Lung (tissue), 11 donors: ENCODE measurements at regions not wholly inside any gene's neighbourhood (a gene's known extent, or its start where the extent isn't known, plus 50 kb on each side); places are given as distances from the start of the nearest gene placed in this dataset.

Source experiments
- ATAC-seq: fragments of 200-7000 bp; cut with Tn5 transposase; one replicate; pipeline ENCODE4 v1.9.1; 2020; ENCODE audit warnings: moderate number of reproducible peaks; ENCODE audit not compliant: insufficient read depth, low FRiP score
- DNase-seq, 3 donors: peaks; one replicate each; pipeline ENCODE4 v3.0.0-alpha.2; 2013 to 2017
- H3K27ac ChIP-seq, 2 donors: one replicate each; pipeline ENCODE4 v1.5.1; 2013; ENCODE audit warnings: mild to moderate bottlenecking in 2 of 2, moderate library complexity in 2 of 2, control low read depth in 1 of 2, inconsistent platforms in 1 of 2, low read depth in 1 of 2, low read length in 1 of 2
- H3K27me3 ChIP-seq, 3 donors: one replicate each; pipeline ENCODE4 v1.5.1; 2013; ENCODE audit warnings: low read length in 2 of 3; ENCODE audit not compliant: control insufficient read depth in 3 of 3, insufficient read depth in 3 of 3
- H3K36me3 ChIP-seq, 4 donors: one replicate each; pipeline ENCODE4 v1.5.1; 2013; ENCODE audit warnings: low read length in 4 of 4, mild to moderate bottlenecking in 1 of 4, moderate library complexity in 1 of 4; ENCODE audit not compliant: control insufficient read depth in 4 of 4, insufficient read depth in 4 of 4
- H3K4me1 ChIP-seq, 5 donors: one replicate each; pipeline ENCODE4 v1.5.1; 2013; ENCODE audit warnings: low read length in 5 of 5, mild to moderate bottlenecking in 2 of 5, moderate library complexity in 1 of 5; ENCODE audit not compliant: control insufficient read depth in 5 of 5, insufficient read depth in 5 of 5
- H3K4me3 ChIP-seq: one replicate; pipeline ENCODE4 v1.5.1; 2013; ENCODE audit warnings: mild to moderate bottlenecking, control low read depth, moderate library complexity
- H3K9ac ChIP-seq, 2 donors: one replicate each; pipeline ENCODE4 v1.5.1; 2013; ENCODE audit warnings: low read length in 2 of 2, control low read depth in 1 of 2; ENCODE audit not compliant: insufficient read depth in 1 of 2
- H3K9me3 ChIP-seq, 4 donors: one replicate each; pipeline ENCODE4 v1.5.1; 2013; ENCODE audit warnings: low read length in 3 of 4, mild to moderate bottlenecking in 1 of 4, moderate library complexity in 1 of 4; ENCODE audit not compliant: control insufficient read depth in 4 of 4, insufficient read depth in 3 of 4
- WGBS, 2 donors: extraction: QIAGEN DNeasy Blood & Tissue Kit; methylation state at CpG; one replicate each; pipeline ENCODE4 v1.1.7; 2013; 5-methylcytosine and 5-hydroxymethylcytosine counted together
- TF ChIP-seq, protein P1 (sequence below): IDR thresholded peaks from 2 replicates; pipeline ENCODE4 v1.5.1; 2012; ENCODE audit warnings: mild to moderate bottlenecking; ENCODE audit errors: control extremely low read depth, extremely low read depth
- donor health status: control.
- donor health status: control.
- donor health status: Bipolar disorder and iron deficiency.
- donor health status: healthy.
- donor health status: DM: yes; HTN: yes; CAD: no.

DNA sequence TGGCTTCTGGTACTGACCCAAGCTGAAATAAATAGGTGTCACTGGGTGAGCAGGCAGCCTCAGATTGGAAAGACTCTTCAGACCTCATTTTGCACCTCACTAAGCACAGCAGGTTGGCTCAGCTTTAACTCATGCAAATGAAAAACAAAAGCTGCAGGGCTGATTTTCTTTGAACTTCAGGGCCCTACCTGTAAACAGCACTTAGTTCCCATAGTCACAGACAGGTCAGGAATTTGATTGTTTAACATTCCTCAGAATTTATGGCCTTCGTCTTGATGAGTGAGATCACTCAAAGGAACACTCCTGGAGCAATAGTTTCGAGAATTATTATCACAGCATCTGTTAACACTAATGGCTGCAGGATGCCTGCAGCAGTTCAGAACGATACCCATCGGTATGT is 718.5 kb downstream of the EFNB2 start:
- ATAC-seq (no peak), DNase-seq (no peak)
- Histone ChIP-seq H3K4me1 (no peaks in the 10 kb centered on the region), H3K27me3 (no peaks in the 10 kb centered on the region), H3K27ac (no peak overlapping the region), H3K9ac (no peak overlapping the region), H3K36me3 (no peaks in the 10 kb centered on the region), H3K4me3 (no peak overlapping the region), H3K9me3 (peaks cover 0 to 2% (median 0%) of the 10 kb centered on the region in 4 donors)
- TF ChIP-seq, protein P1, sequence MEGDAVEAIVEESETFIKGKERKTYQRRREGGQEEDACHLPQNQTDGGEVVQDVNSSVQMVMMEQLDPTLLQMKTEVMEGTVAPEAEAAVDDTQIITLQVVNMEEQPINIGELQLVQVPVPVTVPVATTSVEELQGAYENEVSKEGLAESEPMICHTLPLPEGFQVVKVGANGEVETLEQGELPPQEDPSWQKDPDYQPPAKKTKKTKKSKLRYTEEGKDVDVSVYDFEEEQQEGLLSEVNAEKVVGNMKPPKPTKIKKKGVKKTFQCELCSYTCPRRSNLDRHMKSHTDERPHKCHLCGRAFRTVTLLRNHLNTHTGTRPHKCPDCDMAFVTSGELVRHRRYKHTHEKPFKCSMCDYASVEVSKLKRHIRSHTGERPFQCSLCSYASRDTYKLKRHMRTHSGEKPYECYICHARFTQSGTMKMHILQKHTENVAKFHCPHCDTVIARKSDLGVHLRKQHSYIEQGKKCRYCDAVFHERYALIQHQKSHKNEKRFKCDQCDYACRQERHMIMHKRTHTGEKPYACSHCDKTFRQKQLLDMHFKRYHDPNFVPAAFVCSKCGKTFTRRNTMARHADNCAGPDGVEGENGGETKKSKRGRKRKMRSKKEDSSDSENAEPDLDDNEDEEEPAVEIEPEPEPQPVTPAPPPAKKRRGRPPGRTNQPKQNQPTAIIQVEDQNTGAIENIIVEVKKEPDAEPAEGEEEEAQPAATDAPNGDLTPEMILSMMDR = no peak
- WGBS, 2 donors = 68 to 78% methylated on average over 4 of the region's 4 CpGs

DNA sequence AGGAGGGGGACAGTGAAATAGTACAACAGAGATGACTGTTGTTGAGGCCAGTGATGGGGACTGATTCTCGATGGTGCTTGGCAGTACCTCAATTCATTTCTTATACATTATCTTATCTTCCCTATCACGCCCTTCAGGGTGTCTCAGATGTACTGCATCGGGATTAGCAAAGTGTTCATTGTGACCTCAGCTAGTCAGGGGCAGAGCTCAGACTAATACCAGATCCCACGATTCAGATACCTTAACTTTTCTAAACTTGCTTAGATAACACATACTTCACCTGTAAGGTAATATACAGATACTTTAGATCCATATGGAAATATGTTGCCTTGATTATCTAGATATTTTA is 720.6 kb downstream of the EFNB2 start:
- H3K27ac ChIP-seq = no peak overlapping the region
- H3K4me3 ChIP-seq = no peak overlapping the region
- no peaks in the 10 kb centered on the region for H3K36me3 ChIP-seq
- H3K9me3 ChIP-seq = peaks cover 0 to 2% (median 0%) of the 10 kb centered on the region in 4 donors
- DNase-seq = no peak
- H3K9ac ChIP-seq = no peak overlapping the region
- 55 to 65% methylated on average over 4 of the region's 4 CpGs for WGBS, 2 donors
- TF ChIP-seq, protein P1 = no peak
- H3K4me1 ChIP-seq = no peaks in the 10 kb centered on the region
- no peaks in the 10 kb centered on the region for H3K27me3 ChIP-seq
- ATAC-seq = no peak

DNA sequence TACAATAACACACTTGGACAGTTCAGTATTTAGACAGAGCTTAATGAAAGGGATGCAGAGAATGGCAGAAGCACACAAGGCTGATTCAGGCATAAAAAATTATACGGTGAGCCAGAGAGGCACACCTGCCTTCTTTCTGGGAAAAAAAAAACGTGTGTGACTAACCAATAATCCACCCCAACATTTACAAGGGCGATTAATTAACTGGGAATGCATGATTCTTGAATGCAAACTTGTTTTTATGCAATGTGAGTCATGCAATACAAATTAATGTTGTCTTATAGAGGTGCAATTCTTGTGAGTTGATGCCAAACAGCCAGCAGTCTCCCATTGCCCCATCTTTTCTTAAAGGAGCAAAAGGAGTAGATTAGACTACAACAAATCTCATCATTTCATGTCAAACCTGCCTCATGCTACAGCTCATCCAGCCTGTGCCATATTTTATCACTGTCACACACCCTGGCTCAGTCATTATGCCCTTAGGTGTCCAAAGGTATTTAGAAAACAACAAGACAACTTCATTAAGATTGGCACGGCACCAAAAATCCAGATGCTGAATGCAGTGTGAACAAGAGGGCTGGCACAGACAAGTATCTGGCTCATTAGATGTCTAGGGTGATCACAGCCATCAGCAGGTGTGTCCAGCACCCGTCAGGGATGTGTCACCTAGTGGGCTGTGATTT is 721.1 kb downstream of the EFNB2 start:
- H3K4me3 ChIP-seq = no peak overlapping the region
- no peak for ATAC-seq
- DNase-seq = no peak
- 78 to 82% methylated on average over 5 of the region's 5 CpGs for WGBS, 2 donors
- TF ChIP-seq, protein P1 = no peak
- H3K4me1 ChIP-seq = no peaks in the 10 kb centered on the region
- H3K9ac ChIP-seq = no peak overlapping the region
- no peaks in the 10 kb centered on the region for H3K27me3 ChIP-seq
- no peak overlapping the region for H3K27ac ChIP-seq
- H3K36me3 ChIP-seq = no peaks in the 10 kb centered on the region
- H3K9me3 ChIP-seq = peaks cover 0 to 2% (median 0%) of the 10 kb centered on the region in 4 donors

DNA sequence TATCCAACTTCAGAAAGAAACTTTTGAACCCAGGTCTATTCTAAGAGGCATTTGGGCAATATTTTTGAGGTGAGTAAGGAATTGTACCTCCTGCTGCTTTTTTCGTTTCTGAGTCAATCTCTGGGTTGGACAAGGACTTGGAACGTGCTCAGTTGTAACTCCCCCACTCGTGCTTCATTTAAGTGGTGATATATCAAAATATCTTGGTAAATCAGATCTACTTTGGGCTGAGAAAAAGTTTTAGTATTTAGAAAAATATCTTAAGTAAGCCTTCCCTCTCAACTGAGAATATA is 728.9 kb downstream of the EFNB2 start:
- no peak overlapping the region for H3K9ac ChIP-seq
- H3K27ac ChIP-seq = no peak overlapping the region
- no peaks in the 10 kb centered on the region for H3K27me3 ChIP-seq
- no peak for ATAC-seq
- H3K4me1 ChIP-seq = peaks cover 0 to 13% (median 0%) of the 10 kb centered on the region in 5 donors
- H3K9me3 ChIP-seq = no peaks in the 10 kb centered on the region
- TF ChIP-seq, protein P1 = no peak
- no peak overlapping the region for H3K4me3 ChIP-seq
- no peak for DNase-seq
- 51 to 71% methylated on average over 3 of the region's 3 CpGs for WGBS, 2 donors
- H3K36me3 ChIP-seq = no peaks in the 10 kb centered on the region
